ENCODE measurements at regions not wholly inside any gene's neighbourhood (a gene's known extent, or its start where the extent isn't known, plus 50 kb on each side); places are given as distances from the start of the nearest gene placed in this dataset.

- TF ChIP-seq CTCF (IDR thresholded peaks at IDR 0.05) = no peak
- TF ChIP-seq EZH2 (IDR thresholded peaks at IDR 0.05; ENCODE audit: borderline replicate concordance, insufficient read depth, low read depth, low read length, poor library complexity, severe bottlenecking) = no peak
Observed at GRCh38 chr15:62779036-62779770, 263.3 kb upstream of the TPM1 start.

All from B cell (primary cell).